HepG2 (cell line): ENCODE measurements at regions not wholly inside any gene's neighbourhood (a gene's known extent, or its start where the extent isn't known, plus 50 kb on each side); places are given as distances from the start of the nearest gene placed in this dataset.

Experiments
- HNF4G ChIP-seq, 2 experiments: sonication (generic) in 1 of 2; formaldehyde crosslinking in 1 of 2; IDR thresholded peaks; 2 replicates each; pipeline versions ENCODE4 v1.4.0 to v1.6.1; 2011 to 2020; ENCODE audit warnings: borderline replicate concordance in 2 of 2, low read depth in 2 of 2, mild to moderate bottlenecking in 2 of 2, low read length in 1 of 2, missing genetic modification reagents in 1 of 2, moderate library complexity in 1 of 2
- JUNB ChIP-seq: sonication (generic); formaldehyde crosslinking; IDR thresholded peaks from 2 replicates; pipeline ENCODE4 v1.8.0; 2022; ENCODE audit warnings: missing genetic modification reagents, mild to moderate bottlenecking, borderline replicate concordance
- RAD21 ChIP-seq: fragments of 450-650 bp; formaldehyde crosslinking; IDR thresholded peaks from 2 replicates; pipeline ENCODE4 v1.5.0; 2020; ENCODE audit warnings: mild to moderate bottlenecking
- RXRA ChIP-seq: sonication (generic); formaldehyde crosslinking; IDR thresholded peaks from 2 replicates; pipeline ENCODE4 v1.5.1; 2020; ENCODE audit warnings: missing genetic modification reagents
- SMARCC2 ChIP-seq: fragments of 450-650 bp; IDR thresholded peaks from 2 replicates; pipeline ENCODE4 v1.6.1; 2017; ENCODE audit warnings: antibody characterized with exemption, mild to moderate bottlenecking
- TARDBP ChIP-seq: sonication (generic); formaldehyde crosslinking; IDR thresholded peaks from 2 replicates; pipeline ENCODE4 v1.8.0; 2022; ENCODE audit warnings: mild to moderate bottlenecking, missing genetic modification reagents
- ZNF24 ChIP-seq: fragments of 450-650 bp; IDR thresholded peaks from 2 replicates; pipeline ENCODE4 v1.6.1; 2017; ENCODE audit warnings: antibody characterized with exemption, mild to moderate bottlenecking
- ZNF792 ChIP-seq: IDR thresholded peaks from 2 replicates; pipeline ENCODE4 v1.6.1; 2016
- TF ChIP-seq, protein P1 (sequence below): sonication (generic); formaldehyde crosslinking; IDR thresholded peaks from 2 replicates; pipeline ENCODE4 v1.5.0; 2020; ENCODE audit warnings: mild to moderate bottlenecking, missing genetic modification reagents, moderate library complexity
- TF ChIP-seq, protein P2 (sequence below): sonication (generic); formaldehyde crosslinking; IDR thresholded peaks from 2 replicates; pipeline ENCODE4 v1.4.0; 2020; ENCODE audit warnings: missing genetic modification reagents, mild to moderate bottlenecking, borderline replicate concordance
- TF ChIP-seq, protein P3 (sequence below): sonication (generic); formaldehyde crosslinking; IDR thresholded peaks from 2 replicates; pipeline ENCODE4 v1.9.0; 2021; ENCODE audit warnings: missing genetic modification reagents, mild to moderate bottlenecking, borderline replicate concordance
- TF ChIP-seq, protein P4 (sequence below): sonication (generic); formaldehyde crosslinking; IDR thresholded peaks from 2 replicates; pipeline ENCODE4 v1.4.0; 2020; ENCODE audit warnings: missing genetic modification reagents, borderline replicate concordance

DNA sequence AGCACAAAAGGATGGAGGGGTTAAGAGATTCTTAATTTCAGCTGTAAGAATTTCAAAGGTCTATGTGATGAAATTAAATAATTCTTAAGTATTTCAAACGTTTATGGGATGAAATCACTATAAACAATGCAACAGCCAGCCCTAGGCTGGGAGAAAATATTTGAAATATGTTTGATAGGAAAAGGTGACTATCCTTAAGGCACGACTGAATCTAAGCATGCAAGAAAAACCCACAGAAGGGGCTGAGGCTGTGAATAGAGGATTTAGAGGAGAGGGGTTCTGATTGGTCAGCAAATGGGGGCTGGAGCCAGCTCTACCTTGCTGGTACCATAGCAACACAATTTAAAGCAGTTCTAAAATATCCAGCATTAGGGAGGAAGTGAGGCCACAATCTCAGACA, 220.8 kb upstream of the ATP10A start:
- TF ChIP-seq, protein P1, sequence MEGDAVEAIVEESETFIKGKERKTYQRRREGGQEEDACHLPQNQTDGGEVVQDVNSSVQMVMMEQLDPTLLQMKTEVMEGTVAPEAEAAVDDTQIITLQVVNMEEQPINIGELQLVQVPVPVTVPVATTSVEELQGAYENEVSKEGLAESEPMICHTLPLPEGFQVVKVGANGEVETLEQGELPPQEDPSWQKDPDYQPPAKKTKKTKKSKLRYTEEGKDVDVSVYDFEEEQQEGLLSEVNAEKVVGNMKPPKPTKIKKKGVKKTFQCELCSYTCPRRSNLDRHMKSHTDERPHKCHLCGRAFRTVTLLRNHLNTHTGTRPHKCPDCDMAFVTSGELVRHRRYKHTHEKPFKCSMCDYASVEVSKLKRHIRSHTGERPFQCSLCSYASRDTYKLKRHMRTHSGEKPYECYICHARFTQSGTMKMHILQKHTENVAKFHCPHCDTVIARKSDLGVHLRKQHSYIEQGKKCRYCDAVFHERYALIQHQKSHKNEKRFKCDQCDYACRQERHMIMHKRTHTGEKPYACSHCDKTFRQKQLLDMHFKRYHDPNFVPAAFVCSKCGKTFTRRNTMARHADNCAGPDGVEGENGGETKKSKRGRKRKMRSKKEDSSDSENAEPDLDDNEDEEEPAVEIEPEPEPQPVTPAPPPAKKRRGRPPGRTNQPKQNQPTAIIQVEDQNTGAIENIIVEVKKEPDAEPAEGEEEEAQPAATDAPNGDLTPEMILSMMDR (CRISPR knock-in tag), result no peak
- TF ChIP-seq TARDBP (CRISPR knock-in tag) (no peak), ZNF792 (CRISPR knock-in tag) (no peak), JUNB (no peak), RAD21 (CRISPR knock-in tag) (no peak), SMARCC2 (no peak), ZNF24 (no peak), HNF4G (IDR thresholded peaks at IDR 0.05; ENCODE audit: borderline replicate concordance, low read depth, low read length) (no peak), HNF4G (CRISPR knock-in tag; IDR thresholded peaks at IDR 0.05; ENCODE audit: borderline replicate concordance, low read depth) (no peak), RXRA (CRISPR knock-in tag) (no peak)
- TF ChIP-seq, protein P2, sequence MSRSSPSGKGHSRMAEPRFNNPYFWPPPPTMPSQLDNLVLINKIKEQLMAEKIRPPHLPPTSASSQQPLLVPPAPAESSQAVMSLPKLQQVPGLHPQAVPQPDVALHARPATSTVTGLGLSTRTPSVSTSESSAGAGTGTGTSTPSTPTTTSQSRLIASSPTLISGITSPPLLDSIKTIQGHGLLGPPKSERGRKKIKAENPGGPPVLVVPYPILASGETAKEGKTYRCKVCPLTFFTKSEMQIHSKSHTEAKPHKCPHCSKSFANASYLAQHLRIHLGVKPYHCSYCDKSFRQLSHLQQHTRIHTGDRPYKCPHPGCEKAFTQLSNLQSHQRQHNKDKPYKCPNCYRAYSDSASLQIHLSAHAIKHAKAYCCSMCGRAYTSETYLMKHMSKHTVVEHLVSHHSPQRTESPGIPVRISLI (CRISPR knock-in tag), result no peak
- TF ChIP-seq, protein P3, sequence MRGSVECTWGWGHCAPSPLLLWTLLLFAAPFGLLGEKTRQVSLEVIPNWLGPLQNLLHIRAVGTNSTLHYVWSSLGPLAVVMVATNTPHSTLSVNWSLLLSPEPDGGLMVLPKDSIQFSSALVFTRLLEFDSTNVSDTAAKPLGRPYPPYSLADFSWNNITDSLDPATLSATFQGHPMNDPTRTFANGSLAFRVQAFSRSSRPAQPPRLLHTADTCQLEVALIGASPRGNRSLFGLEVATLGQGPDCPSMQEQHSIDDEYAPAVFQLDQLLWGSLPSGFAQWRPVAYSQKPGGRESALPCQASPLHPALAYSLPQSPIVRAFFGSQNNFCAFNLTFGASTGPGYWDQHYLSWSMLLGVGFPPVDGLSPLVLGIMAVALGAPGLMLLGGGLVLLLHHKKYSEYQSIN, result no peak
- TF ChIP-seq, protein P4, sequence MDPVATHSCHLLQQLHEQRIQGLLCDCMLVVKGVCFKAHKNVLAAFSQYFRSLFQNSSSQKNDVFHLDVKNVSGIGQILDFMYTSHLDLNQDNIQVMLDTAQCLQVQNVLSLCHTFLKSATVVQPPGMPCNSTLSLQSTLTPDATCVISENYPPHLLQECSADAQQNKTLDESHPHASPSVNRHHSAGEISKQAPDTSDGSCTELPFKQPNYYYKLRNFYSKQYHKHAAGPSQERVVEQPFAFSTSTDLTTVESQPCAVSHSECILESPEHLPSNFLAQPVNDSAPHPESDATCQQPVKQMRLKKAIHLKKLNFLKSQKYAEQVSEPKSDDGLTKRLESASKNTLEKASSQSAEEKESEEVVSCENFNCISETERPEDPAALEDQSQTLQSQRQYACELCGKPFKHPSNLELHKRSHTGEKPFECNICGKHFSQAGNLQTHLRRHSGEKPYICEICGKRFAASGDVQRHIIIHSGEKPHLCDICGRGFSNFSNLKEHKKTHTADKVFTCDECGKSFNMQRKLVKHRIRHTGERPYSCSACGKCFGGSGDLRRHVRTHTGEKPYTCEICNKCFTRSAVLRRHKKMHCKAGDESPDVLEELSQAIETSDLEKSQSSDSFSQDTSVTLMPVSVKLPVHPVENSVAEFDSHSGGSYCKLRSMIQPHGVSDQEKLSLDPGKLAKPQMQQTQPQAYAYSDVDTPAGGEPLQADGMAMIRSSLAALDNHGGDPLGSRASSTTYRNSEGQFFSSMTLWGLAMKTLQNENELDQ (CRISPR knock-in tag), result no peak
